ENCODE measurements at regions not wholly inside any gene's neighbourhood (a gene's known extent, or its start where the extent isn't known, plus 50 kb on each side); places are given as distances from the start of the nearest gene placed in this dataset.
A peak's percentile ranks its signal among the peaks of the same experiment; 100 is the strongest.
"Not testable (repeated sequence)": the region's sequence is repeated elsewhere in the genome, so short reads cannot be mapped to it uniquely, and the experiment has no call there.

- intact Hi-C loops (cut with DNase I) = no loop called here
Observed at GRCh38 chr1:168490306-168490705, 53.5 kb downstream of the XCL2 start.

DNA sequence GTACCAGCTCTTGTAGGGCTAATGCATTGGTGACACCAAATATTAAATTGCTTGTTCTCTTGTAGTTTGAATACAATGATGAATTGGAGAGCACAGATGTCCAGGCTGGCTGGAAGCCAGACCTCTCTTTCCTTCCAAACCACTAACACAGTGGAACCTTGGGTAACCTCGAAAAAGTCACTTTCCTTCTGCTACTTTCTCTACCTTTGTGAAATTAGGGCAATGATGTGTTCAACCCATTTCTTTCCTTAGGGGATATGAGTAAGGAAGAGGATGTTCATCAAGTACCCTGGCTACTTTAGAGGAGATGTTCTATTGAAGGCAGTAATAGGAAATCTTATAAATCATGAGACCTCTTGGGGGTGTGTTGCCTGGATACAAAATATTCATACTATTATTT lies 55.7 kb downstream of the XCL2 start:
- no peak for DNase-seq (ENCODE audit: low spot score)
- intact Hi-C loops (cut with DNase I) = no loop called here

More at GRCh38 chr1:168490306-168490705, 53.5 kb downstream of the XCL2 start:
- no peak for DNase-seq (ENCODE audit: low spot score)

DNA sequence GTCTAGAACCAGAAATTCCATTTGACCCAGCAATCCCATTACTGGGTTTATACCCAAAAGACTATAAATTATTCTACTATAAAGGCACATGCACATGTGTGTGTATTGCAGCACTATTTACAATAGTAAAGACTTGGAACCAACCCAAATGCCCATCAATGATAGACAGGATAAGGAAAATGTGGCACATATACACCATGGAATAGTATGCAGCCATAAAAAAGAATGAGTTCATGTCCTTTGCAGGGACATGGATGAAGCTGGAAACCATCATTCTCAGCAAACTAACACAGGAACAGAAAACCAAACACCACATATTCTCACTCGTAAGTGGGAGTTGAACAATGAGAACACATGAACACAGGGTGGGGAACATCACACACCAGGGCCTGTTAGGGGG lies 57.0 kb downstream of the XCL2 start:
- intact Hi-C loops (cut with DNase I); DNase-seq (ENCODE audit: low spot score): not testable (repeated sequence)

- no peak for DNase-seq (ENCODE audit: low spot score)
Observed at GRCh38 chr1:168485048-168485447, 58.7 kb downstream of the XCL2 start.

GRCh38 chr1:168484083-168484482 lies 59.7 kb downstream of the XCL2 start:
- intact Hi-C loops (cut with DNase I) = no loop called here
- no peak for DNase-seq (ENCODE audit: low spot score)

More at GRCh38 chr1:168485048-168485447, 58.7 kb downstream of the XCL2 start:
- intact Hi-C loops (cut with DNase I) = no loop called here

DNA sequence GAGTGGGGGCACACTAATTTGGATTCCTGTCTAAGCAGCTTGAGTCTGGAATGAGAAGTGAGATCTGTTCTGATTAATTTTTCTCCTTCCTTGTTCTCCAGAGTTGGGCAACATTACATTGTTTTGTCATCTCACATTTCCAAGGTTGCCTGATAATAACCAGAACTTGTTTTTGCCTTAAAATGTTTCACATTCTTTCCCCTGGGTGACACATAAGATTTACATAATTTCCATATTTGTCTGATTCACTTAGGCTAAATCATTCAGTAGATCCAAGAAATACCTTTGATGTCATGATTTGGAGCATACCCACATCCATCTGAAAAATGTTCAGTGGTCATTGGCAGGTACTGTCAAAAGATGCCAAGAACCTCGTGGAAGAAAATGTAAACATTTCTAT lies 60.3 kb downstream of the XCL2 start:
- DNase-seq (ENCODE audit: low spot score) = no peak
- intact Hi-C loops (cut with DNase I) = no loop called here

GRCh38 chr1:168482106-168482505 lies 61.7 kb downstream of the XCL2 start:
- no peak for DNase-seq (ENCODE audit: low spot score)
- intact Hi-C loops (cut with DNase I) = no loop called here

- no peak for DNase-seq (ENCODE audit: low spot score)
- intact Hi-C loops (cut with DNase I) = no loop called here
Observed at GRCh38 chr1:168481586-168481985, 62.2 kb downstream of the XCL2 start.

GRCh38 chr1:168480997-168481396 lies 62.8 kb downstream of the XCL2 start:
- intact Hi-C loops (cut with DNase I) = no loop called here
- DNase-seq (ENCODE audit: low spot score) = no peak

DNA sequence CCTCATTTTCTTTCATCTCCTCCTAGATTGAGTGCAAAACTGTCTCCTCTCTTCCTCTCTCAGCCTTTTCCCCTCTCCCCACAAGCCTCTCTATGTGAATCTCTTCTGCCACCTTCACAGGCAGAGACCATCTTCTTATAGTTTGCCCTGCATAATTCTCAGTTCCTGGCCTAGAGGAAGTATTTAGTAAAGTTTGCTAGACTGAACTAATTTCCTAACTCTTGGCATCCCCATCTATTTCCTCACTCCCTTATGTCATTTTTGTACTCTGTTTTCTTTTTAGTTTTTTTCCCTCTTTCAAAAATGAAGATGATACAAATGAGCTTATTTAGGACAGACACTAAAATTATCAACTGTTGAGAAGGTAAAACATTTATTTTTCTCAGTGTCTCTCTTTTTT lies 66.0 kb downstream of the XCL2 start:
- DNase-seq (ENCODE audit: low spot score) = no peak
- intact Hi-C loops (cut with DNase I) = no loop called here

DNA sequence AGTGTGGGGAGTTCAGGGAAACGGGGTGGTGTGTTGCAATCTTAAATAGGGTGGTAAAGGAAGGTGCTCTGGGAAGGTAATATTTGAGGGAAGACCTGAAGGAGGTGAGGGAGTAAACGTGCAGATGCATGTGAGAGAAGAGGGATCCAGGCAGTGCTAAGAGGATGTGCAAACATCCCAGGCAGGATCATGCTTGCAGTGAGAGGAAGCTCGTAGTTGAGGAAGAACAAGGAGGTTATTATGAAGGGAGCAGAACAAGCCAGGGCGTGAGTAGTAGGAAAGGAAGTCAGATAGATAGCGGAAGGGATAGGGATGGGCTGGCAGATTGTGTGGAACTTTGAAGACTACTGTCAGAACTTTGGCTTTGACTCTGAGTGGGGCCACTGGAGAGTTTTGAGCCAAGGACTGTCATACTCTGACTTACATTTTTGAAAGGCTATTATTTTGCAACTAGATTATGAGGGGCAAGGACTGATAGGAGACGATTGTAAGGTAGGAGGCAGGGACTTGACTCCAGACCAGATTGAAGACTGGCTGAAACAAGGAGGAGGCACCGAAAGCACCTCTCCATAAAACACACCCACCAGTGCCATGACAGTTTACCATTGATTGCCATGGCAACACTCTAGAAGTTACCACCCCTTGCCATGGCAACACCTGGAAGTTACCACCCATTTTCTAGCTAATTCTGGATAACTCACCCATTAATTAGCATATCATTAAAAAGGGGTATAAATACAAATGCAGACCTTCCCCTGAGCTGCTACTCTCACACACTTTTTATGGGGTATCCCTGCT lies 67.0 kb downstream of the XCL2 start:
- no peak for DNase-seq (ENCODE audit: low spot score)

DNA sequence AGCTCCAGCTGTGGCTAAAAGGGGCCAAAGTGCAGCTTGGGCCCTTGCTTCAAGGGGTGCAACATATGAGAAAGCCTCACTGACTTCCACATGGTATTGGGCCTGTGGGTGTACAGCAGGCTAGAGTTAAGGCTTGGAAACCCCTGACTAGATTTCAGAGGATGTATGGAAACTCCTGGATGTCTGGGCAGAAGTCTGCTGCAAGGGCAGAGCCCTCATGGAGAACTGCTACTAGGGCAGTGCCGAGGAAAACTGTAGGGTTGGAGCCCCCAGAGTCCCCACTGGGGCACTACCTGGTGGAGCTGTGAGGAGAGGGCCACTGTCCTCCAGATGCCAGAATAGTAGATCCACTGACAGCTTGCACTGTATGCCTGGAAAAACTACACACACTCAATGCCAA lies 69.5 kb downstream of the XCL2 start:
- DNase-seq (ENCODE audit: low spot score) = no peak
- intact Hi-C loops (cut with DNase I) = no loop called here

More for the DNA sequence above, 67.0 kb downstream of the XCL2 start:
- intact Hi-C loops (cut with DNase I) = no loop called here

DNA sequence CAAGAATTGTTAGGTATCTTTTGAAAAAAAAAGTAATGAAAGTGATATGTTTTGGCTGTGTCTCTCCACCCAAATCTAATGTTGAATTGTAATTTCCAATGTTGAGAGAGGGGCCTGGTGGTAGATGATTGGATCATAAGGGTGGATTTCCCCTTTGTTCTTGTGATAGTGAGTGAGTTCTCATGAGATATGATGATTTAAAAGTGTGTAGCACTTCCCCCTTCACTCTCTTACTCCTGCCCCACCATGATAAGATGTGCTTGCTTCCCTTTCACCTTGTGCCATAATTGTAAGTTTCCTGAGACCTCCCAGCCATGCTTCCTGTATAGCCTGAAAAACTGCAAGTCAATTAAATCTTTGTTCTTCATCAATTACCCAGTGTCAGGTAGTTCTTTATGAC lies 70.7 kb downstream of the XCL2 start:
- DNase-seq (ENCODE audit: low spot score) = no peak
- intact Hi-C loops (cut with DNase I) = no loop called here

- intact Hi-C loops (cut with DNase I) = no loop called here
- DNase-seq (ENCODE audit: low spot score) = no peak
Observed at GRCh38 chr1:168472223-168472622, 71.6 kb downstream of the XCL2 start.

GRCh38 chr1:168470901-168471431 lies 72.8 kb downstream of the XCL2 start:
- intact Hi-C loops (cut with DNase I) = no loop called here
- DNase-seq (ENCODE audit: low spot score) = no peak

DNA sequence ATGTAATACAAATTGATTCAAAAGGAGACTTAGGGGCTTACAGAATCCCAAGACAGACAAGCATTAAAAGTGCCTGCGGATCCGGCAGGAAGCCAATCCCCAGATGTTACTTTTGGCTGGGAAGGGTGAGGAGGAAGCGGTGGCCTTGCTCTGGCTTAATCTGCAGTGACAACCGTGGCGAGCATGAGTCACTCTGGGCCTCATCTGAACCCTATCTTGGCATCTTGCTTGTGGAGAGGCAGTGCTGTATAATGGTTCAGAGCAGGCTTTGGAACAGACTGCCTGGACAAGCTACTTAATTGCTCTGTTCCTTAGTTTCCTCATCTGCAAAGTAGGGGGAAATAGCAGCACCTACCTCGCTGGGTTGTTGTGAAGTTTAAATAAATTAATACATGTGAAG lies 74.1 kb downstream of the XCL2 start:
- intact Hi-C loops (cut with DNase I) = no loop called here
- peak; percentile 83 for DNase-seq (ENCODE audit: low spot score)

- intact Hi-C loops (cut with DNase I) = no loop called here
- no peak for DNase-seq (ENCODE audit: low spot score)
Observed at GRCh38 chr1:168468822-168469221, 75.0 kb downstream of the XCL2 start.

GRCh38 chr1:168468042-168468809 lies 75.6 kb downstream of the XCL2 start:
- intact Hi-C loops (cut with DNase I) = no loop called here
- no peak for DNase-seq (ENCODE audit: low spot score)

GRCh38 chr1:168467452-168467851 lies 76.3 kb downstream of the XCL2 start:
- no peak for DNase-seq (ENCODE audit: low spot score)
- intact Hi-C loops (cut with DNase I) = no loop called here

- no peak for DNase-seq (ENCODE audit: low spot score)
- intact Hi-C loops (cut with DNase I) = no loop called here
Observed at GRCh38 chr1:168466714-168467131, 77.1 kb downstream of the XCL2 start.
